ENCODE measurements at regions not wholly inside any gene's neighbourhood (a gene's known extent, or its start where the extent isn't known, plus 50 kb on each side); places are given as distances from the start of the nearest gene placed in this dataset.

- H3K27me3 ChIP-seq (ENCODE audit: control insufficient read depth, insufficient read depth, low read length) = no peaks in the 10 kb centered on the region
- no peak for FAIRE-seq
Observed at GRCh38 chr22:49437956-49438355, 389.7 kb downstream of the BRD1 start.

GRCh38 chr22:49437356-49437755 lies 390.3 kb downstream of the BRD1 start:
- H3K4me3 ChIP-seq (ENCODE audit: low read depth, low read length) = no peak overlapping the region
- FAIRE-seq (no peak), DNase-seq (ENCODE audit: low read depth) (no peak)
- H3K27me3 ChIP-seq (ENCODE audit: control insufficient read depth, insufficient read depth, low read length) = no peaks in the 10 kb centered on the region
- H3K36me3 ChIP-seq (ENCODE audit: control insufficient read depth, insufficient read depth, low read length) = no peaks in the 10 kb centered on the region
- no peak for TF ChIP-seq CTCF (IDR thresholded peaks at IDR 0.05; ENCODE audit: insufficient read depth, low read length, severe bottlenecking)

More at GRCh38 chr22:49437956-49438355, 389.7 kb downstream of the BRD1 start:
- no peaks in the 10 kb centered on the region for H3K36me3 ChIP-seq (ENCODE audit: control insufficient read depth, insufficient read depth, low read length)
- H3K4me3 ChIP-seq (ENCODE audit: low read depth, low read length) = no peak overlapping the region
- DNase-seq (ENCODE audit: low read depth) = no peak
- TF ChIP-seq CTCF (IDR thresholded peaks at IDR 0.05; ENCODE audit: insufficient read depth, low read length, severe bottlenecking) = no peak

GRCh38 chr22:49436056-49436455 lies 391.6 kb downstream of the BRD1 start:
- TF ChIP-seq CTCF (IDR thresholded peaks at IDR 0.05; ENCODE audit: insufficient read depth, low read length, severe bottlenecking) = no peak
- H3K27me3 ChIP-seq (ENCODE audit: control insufficient read depth, insufficient read depth, low read length) = no peaks in the 10 kb centered on the region

GRCh38 chr22:49435596-49435995 lies 392.1 kb downstream of the BRD1 start:
- H3K36me3 ChIP-seq (ENCODE audit: control insufficient read depth, insufficient read depth, low read length) = no peaks in the 10 kb centered on the region
- DNase-seq (ENCODE audit: low read depth) = no peak
- no peak overlapping the region for H3K4me3 ChIP-seq (ENCODE audit: low read depth, low read length)
- no peak for TF ChIP-seq CTCF (IDR thresholded peaks at IDR 0.05; ENCODE audit: insufficient read depth, low read length, severe bottlenecking)
- H3K27me3 ChIP-seq (ENCODE audit: control insufficient read depth, insufficient read depth, low read length) = no peaks in the 10 kb centered on the region
- FAIRE-seq = no peak

More at GRCh38 chr22:49436056-49436455, 391.6 kb downstream of the BRD1 start:
- FAIRE-seq (no peak), DNase-seq (ENCODE audit: low read depth) (no peak)
- Histone ChIP-seq H3K36me3 (ENCODE audit: control insufficient read depth, insufficient read depth, low read length) (no peaks in the 10 kb centered on the region), H3K4me3 (ENCODE audit: low read depth, low read length) (no peak overlapping the region)

GRCh38 chr22:49433717-49434611 lies 393.7 kb downstream of the BRD1 start:
- H3K36me3 ChIP-seq (ENCODE audit: control insufficient read depth, insufficient read depth, low read length) = no peaks in the 10 kb centered on the region
- DNase-seq (ENCODE audit: low read depth) (no peak), FAIRE-seq (no peak)
- H3K27me3 ChIP-seq (ENCODE audit: control insufficient read depth, insufficient read depth, low read length) = no peaks in the 10 kb centered on the region
- H3K4me3 ChIP-seq (ENCODE audit: low read depth, low read length) = no peak overlapping the region
- TF ChIP-seq CTCF (IDR thresholded peaks at IDR 0.05; ENCODE audit: insufficient read depth, low read length, severe bottlenecking) = no peak

All from bronchial epithelial cell (primary cell).